CD4-positive, alpha-beta T cell treated with Interleukin-15 for 1 hour (primary cell): ENCODE measurements at regions not wholly inside any gene's neighbourhood (a gene's known extent, or its start where the extent isn't known, plus 50 kb on each side); places are given as distances from the start of the nearest gene placed in this dataset.

Experiments used
- DNase-seq: peaks from one replicate; pipeline ENCODE4 v3.0.0-alpha.2; 2020

DNA sequence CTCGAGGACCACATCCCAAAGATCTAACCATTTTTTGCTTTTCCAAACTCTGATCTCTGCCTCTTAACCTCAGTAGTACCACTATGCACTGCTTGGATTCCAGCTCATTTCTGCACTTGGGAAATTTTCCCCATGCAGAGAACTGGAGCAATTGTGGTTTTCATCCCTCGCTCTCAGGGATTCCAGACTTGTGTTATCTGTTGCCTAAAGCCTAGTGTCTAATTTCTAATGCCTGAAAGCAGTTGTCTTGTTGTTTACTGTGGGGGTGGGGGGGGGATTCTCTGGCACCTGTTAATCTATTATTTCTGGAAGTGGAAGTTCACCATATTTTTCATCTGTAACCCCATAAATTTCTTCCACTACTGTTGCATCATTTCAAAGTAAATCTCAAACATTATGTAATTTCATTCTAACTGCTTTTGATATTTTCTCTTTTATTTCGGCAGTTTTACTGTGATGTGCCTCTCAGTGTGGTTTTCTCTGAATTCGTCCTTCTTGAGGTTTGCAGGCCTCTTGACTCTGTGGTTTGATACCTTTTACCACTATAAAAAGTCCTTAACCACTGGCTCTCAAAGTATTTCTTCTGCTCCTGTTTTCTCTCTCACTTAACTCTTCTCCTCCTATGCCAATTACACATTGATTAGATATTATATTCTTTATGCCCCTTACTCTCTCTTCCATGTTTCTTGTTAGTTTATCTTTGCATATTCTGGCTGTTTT, 205.6 kb upstream of the EOLA2 start:
- DNase-seq = no peak

DNA sequence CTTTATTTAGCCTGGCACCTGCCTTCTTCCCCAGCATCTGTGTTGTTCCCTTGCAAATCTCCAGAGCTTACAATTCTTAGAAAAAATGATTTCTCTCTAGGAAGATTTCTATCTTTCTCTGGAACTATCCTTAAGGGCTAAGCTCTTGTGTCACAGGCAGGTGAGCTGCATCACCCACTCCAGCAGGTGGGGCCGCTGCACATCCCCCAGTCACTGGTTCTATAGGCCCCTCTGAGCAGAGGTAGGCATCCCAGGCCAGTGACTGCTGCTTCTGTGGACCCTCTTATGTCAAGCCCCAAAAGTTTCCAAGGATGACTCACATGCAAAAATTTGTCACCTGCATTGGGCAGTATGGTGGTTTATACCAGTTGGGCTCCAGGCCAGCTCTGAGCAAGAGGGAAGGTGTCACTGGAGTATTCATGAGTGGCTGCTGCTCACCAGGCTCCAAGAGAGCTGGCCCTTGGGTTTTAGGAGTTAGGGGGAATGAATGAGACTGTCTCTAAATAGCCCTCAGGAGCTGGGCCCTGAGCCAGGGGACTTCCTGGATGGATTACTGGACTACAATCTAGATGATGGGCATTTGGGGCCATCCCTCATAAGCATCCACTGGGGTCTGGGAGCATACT, 208.1 kb upstream of the EOLA2 start:
- no peak for DNase-seq

DNA sequence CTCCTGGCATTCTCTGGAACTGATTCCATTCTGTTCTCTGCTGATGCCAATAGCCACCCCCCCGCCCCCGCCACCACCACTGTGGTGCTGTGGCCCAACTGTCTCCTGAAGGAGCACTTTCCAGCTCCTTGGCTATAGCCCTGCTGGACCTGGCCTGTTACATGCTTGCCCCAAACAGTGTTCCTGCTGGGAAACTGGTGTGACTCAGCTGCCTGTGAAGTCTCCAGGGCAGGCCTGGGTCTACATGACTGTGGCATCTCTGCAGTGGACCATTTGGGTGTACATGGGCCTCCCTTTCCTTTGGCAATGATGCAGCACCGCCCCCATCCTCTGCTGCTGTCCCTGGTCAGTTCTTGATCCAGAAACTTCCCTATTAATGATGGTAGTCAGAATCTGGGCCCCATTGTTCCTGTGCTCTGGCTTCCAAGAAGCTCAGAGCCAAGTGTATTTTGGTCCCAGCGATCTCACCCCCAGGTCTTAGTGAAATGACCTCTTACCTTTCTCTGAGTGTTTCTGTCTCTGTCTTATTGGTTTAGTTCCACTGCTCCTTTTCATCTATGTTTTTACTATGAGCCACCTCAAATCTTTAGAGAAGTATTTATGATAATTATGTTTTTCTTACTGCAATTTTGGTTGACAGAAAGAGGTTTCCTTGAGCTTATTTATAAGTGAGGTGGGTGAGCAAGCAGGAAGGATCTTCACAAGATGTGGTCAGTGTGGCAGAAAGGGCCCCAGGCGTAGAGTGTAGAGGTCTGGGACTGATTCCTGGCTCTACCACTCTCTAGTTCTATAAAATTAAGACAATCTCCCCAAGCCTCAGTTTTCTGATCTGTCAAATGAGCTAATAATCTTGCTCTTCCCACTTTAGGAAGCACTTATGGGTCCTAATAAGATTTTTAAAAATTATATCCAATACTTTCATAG, 210.7 kb upstream of the EOLA2 start:
- DNase-seq = no peak

DNA sequence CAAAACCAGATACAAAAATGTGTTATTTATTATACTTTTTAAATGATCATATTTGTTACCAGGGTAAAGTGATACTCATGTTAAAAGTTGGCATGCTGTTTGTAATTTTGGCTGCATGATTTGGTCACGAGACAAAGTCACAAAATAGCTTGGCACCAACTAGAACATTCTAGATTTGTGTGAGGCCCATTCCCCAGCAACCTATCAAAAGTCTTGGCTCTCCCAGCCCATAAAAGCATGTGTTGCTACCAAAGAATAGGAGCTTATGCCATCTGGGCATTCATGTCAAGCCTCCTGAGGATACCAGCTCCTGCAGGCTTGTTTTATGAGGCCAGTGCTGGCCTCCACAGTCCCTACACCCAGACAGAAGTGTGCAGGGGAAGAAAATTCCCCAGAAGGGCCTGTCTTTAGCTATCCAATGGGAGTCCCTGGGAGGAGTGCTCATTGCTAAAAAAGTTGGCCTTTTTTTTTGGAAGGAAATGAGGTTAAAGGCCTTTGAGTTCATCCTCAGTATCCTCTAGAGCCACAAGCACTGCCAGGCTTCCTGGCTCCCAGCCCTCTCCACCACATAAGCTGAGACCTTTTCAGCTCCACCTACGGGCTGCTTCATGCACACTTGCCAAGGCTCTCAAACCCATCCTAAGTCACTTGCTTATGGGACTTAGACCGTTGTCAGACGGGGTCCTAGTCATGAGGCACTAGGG, 211.9 kb upstream of the EOLA2 start:
- DNase-seq = no peak

DNA sequence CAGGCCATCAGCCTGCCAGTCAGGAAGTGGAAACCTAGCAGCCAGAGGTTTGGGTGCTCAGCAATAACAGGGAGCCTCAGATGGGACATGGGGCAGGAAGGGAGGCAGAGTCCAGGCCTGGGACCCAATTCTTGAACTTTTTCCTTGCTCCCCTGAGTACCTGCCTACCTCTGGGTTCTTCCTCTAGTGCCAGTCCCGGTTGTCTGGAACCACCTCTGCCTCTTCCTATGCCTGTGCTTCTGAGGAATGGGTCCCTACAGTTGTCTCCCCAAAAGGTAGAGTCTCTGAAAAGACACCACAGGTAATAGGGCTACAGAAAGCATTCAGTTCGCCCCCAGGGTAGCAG, 212.4 kb upstream of the MAMLD1 start:
- DNase-seq = no peak

DNA sequence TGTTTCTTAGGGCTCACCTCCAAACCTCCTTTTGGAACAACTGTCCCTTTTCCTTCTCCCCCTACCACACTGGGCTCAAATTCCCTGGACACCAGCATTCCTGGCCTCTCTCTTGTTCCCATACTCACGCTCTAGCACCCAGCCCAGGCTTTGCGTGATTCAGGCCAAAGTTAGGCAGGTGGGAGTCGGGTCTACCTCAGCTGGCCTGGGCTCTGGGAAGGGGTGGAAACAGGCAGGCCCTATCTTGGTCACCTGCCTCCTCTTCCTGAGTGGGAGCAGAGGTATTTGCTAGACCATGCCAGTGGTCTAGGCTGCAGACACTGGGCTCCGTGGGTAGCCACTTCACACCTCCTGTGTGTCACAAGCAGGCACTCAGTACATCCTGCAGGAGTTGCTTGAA, 211.1 kb upstream of the MAMLD1 start:
- DNase-seq = no peak

DNA sequence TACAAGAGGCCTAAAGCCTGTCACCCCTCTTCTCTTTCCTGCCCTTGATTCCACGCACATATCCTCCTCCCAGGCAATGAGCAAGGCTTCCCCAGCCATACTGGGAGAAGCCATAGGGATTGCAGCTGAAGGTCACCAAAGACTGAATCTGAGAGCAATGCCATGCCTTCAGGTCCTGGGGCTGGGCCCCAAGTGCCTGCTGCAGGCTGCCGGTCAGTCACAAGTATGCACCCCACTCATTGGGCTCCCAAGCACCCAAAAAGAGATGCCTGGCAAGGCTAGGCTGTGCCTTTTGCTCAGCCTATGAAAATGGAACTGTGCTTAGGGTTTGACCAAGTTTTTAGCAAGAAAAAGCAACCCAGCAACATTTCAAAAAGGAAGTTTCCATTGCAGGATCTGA, 210.6 kb upstream of the MAMLD1 start:
- DNase-seq = no peak

DNA sequence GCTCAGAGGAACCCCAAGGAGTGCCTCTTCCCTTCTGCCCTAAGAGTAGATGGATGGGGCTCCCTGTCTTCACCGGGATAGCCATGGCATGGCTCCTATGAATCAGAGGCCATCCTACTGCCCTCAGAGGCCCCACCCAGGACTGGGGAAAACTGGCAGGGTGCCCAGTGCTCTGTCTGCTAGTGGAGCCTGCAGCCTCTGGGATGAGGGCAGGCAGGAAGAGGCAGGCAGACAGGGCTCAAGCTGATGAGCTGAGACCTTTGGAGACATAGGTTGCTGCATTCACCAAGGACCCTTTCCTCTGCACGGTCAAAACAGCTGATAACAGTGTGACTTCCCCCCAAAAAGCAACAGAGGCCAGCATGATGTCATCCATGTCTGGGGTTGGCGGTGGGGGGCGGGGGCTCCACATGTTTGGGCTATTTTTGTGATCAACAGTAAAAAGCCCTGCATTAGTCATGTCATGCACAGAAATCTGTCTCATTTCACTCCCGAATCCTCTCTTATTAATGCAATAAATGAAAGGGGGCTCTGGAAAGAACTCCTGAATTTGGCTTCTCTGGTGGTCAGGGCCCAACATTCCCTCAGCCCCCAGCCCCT, 207.6 kb upstream of the MAMLD1 start:
- no peak for DNase-seq

DNA sequence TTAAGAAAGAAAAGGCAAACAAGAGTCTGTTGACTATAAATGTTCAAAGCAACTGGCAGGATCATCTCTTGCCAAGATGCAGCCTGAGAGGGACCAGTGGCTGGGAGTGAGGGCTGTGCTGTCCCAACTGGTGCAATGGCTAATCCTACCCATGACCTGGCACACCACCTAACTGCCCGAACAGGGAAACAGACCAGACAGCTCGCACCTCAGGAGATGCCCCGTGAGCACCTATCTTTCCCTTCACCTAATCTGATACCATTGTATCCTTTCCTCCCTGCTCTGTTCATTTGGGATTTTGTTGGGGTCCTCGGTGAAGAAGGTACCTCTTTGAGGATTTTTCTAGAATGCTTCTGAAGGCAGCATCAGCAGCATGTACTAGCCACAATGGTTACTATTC, 206.5 kb upstream of the MAMLD1 start:
- no peak for DNase-seq

DNA sequence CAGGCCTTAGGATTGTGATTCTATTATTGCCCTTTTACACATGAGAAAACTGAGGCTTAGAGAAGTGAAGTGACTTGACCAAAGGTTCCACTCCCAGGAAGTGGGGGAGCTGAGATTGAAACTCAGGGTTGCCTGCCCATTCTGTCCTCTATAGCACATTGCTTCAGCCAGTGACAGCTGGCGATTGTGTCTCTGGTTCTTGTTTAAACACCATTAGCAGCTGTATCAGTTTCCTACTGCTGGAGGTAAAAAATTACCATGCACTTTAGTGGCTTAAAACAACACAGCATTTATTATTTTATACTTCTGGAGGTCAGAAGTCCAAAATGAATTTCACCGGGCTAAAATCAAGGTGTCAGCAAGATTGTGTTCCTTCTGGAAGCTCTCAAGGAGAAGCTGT, 205.8 kb upstream of the MAMLD1 start:
- DNase-seq = no peak

DNA sequence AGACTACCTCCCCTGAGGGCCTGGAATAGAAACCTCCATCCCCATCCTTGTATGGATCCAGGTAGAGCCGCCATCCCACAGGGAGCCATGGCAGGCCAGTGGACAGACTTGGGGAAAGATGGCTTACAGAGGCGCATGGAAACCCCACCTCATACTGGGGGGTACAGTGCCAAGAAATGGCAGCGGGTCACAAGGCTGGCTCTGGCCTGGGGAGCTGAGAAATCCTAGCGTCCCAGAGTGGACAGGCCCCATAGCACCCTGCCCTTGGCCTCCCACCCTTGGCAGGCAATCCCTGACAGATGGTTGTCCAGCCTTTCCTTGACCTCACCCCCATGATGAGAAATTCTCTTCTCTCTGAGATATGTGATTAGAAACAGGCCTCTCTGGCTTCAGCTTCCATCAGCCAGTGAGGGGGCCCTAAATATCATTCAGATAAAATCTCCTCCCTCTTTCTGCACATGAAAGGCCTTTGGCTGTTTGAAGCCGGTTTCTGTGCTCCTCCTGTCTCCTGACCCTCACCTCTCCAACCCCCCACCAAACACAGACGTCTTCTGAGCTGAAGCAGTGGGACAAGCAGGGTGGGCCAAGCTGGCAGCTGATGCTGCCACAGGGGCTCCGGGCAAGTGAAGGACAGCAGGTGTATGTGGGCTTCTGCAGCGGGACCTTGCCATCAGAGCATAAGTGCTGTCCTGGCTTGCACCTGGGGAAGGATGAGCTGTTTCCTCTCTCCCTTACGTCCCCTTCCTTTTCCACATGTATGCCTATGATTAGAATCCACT, 204.4 kb upstream of the MAMLD1 start:
- no peak for DNase-seq

DNA sequence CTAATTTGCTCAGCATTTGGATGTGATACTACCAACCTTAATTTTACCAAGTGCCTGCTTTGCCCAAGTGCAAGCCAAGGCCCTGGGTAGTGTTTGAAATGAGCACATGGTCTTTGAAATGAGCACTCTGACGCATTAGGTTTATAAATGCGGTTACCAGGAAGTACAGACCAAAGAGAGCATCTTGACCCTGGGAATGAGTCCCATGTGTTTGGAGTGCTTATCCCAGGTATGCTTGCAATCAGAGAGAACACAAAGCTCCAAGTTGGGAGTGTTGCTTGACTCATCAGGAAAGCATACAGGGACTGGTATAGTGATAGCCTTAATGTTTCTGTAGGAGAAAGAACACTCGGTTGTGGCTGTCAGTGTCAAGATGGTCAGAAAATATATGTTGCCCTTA, 203.6 kb upstream of the MAMLD1 start:
- no peak for DNase-seq

DNA sequence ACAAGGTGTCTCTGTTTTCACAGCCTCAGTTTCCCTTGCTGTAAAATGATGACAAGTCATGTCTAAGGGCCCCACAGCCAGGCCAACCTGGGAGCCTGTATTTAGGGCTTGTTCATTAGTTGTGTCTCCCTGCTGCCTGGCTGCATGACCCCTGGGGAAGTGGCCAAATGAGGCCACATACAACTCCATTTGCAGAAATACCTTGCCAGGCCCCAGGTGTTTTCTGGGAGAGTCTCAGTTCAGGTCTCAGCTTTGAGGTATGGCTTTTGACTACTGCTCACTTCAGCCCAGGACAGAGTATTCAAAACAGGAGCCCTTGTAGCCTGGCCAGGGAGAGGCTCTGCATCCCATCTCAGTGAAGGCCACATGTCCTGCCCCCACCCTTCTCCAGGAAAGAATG, 202.5 kb upstream of the MAMLD1 start:
- no peak for DNase-seq

DNA sequence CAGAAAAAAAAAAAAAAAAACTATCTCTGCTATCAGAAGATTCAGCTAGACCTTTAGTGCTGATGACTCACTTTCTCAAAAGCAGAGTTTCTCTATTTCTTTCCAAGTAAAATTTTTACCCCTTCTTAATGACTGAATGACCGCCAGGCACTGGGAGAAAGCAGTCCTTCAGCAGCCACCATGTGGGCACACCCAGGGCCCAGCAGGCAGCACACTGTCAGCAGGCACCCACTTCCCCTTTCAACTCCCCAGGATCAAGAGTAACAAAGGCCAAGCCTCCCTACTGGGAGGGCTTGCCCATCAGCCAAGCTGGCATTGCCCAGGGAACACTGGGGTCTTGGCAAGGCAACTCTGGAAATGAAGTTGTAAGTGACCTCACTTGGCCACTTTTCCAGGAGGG, 201.9 kb upstream of the MAMLD1 start:
- DNase-seq = no peak

DNA sequence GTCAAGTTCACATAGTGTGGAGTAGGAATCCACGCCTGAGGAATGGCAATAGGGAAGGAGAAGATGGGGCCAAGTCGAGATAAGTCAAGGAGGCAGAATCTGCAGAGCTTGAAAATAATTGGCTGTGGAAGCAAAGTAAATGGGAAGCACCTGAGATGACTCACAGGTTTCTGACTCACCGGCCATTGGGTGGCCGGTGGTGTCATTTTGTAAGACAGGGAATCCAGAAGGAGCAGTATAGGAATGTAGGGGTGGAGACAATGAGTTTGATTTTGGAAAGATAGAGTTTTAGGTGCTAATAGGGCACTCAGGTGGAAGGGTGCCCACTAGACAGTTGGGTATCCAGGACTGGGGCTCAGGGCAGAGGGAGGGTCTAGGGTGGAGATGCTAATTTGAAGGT, 201.0 kb upstream of the MAMLD1 start:
- no peak for DNase-seq

DNA sequence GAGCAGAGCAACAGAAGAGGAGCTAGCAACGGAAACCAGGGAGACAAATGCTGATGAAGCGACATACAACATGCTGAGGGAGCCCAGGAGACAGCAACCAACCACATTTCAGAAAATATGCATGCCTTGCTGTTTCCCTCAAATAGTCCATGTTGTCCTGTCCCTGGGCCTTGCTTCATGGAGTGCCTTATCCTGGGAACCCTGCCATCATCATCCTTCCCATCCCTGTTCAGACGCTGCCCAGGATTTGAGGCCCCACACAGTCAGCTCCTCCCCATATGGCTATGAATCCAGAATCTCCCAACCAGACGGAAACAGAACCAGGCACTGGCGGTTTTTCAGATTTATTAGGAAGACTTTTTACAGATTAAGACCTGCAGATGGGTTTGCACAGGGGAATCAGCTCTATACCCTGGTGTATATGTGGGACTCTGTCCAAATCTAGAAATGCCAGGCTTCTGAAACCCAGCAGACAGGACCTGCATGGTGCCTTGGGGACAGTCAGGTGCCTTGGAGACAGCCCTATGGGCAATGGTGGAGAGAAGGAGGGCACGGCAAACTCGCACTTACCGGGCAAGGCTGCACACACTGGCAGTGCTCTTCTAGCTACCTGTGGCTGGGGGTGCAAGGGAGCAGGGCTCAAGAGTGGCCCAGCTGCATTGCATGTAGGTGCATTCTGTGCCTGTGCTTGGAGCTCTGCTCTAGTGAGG, 199.7 kb upstream of the MAMLD1 start:
- no peak for DNase-seq

DNA sequence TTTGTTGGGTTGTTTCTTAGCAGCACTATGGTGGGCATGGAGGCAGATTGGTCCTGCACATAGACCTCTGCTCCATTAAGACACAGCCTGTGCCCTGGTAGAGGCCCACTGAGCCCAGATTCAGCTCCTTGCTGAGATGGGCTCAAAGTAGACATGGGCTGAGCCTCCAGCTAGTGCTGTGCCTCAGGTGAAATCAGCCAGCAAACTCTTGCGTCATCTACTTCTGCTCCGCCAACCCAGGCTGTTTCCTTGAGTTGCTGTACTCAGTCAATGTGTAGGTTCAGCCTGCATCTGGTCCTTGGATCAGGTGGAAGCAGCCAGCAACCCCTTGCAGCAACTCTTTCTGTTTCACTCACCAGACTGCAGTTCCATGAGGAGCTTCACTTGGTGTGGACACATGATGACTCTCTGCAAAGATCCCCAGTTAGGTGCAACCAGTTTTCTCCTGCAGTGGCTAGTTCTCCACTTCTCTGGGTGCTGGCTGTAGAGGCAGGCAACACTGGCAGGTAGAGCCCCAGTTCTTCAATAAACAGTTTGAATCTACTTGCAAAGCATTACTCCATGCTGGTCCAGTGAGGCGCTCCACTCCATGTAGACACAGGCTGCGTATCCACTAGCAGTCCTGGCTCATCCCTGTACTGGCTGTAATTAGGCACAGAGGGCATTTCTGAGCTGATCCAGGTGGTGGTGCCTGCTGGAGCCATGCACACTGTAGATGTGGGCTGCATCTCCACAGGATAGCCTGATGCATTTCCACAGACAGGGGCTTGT, 199.0 kb upstream of the MAMLD1 start:
- DNase-seq = no peak

DNA sequence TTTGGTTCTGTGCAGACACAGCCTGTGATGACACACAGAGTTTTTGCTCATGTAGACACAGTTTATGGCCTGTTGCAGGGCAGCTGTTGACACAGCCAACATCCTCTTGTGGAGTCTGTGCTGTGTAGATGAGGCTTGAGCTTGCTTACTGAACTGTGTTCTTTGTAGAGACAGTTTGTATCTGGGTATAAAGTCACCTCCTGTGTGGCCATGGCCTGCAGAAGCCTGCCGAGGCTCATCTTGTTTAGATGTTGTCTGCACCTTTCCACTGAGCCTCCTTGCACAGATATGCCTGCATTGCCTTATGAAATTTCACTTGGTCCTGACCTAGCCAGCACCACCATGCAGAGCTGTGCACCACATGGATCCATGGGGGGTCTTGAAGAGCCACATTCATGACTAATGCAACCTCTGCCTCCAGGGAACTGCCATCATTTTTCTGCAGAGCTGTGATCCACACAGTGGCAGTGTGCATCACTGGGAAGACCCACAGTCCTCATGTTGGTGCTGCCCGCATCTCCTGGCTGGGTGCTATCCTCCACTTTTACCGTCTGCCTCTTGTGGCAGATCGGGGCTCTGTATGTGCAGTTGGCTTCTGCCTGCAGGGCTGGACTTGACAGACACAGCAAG, 198.0 kb upstream of the MAMLD1 start:
- no peak for DNase-seq

DNA sequence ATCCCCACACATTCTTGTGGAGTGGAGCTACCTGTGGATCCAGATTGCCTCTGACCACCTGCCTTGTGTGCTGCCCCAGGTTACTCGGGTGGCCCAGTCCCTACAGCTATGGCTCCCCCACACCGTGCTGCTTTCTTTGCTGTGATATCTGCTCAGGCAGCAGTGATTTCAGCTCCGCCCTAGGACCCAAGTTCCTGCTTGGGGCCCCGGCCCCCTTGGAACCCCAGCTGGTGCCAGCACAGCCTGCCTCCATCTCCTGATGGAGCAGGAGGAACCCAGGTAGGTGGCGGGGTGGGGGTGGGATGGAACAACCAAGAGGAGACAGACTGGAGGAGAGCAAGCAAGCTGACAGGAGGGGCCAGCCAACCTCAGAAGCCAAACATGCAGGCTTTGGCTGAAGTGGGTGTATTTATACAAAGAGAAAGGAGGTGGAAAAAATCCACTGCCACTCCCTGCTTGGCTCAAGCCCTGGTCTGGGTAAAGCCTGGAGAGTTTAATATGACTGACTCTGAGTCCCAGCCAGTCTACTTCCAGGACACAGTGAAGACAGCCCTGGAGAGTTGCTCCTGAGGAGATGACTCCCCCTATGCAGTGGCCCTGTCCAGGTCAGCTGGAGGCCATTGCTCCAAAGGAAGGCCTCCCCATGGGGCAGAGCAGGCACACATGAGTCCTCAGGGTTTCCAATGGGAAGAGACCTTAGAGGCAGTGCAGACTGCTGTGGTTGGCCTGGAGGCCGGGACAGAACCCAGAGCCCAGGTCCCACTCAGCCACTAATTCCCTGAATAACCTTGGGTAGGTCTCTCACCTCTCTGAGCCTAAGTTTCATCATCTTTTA, 197.1 kb upstream of the MAMLD1 start:
- DNase-seq = no peak
